ENCODE measurements at regions not wholly inside any gene's neighbourhood (a gene's known extent, or its start where the extent isn't known, plus 50 kb on each side); places are given as distances from the start of the nearest gene placed in this dataset.
"Not testable (repeated sequence)": the region's sequence is repeated elsewhere in the genome, so short reads cannot be mapped to it uniquely, and the experiment has no call there.

DNA sequence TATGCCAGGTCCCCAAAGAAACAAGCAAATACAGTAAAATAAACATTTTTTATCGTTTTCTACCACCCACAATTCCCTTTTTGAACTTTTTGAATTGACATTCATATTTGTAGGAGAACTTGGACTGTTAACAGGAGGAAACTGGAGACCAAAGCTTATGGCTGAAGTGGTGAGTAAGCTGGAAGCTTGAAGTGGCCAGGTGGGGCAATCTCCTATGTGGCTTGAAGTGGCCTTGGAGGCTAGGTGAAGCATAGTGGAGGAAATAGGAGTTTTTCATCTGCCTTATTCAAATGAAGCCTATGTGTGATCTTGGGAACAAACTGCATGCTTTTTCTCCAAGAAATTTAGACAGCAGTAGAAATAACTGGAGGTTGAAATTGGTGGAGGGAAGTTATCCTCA, 962.9 kb upstream of the FANCL start:
- DNase-seq (ENCODE audit: low read depth, low spot score), result no peak

DNA sequence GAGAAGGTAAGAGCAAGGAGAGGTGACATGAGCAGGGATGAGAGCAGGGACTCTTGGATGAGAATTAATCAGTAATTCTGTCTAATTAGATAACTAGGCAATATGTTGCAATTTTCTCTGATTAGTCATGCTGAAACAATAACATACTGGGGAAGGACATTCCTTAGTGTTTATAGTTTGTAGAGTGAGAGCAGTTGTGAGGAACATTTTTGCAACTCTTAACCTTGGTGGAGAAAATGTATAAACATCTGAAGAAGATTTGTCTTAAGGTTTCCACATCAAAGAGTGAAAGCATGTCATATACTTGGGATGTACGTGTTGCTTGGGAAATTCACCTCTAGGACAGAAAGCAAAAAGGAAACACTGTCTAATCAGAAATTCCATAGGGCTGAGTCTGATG, 955.4 kb upstream of the FANCL start:
- DNase-seq (ENCODE audit: low read depth, low spot score), result no peak

DNA sequence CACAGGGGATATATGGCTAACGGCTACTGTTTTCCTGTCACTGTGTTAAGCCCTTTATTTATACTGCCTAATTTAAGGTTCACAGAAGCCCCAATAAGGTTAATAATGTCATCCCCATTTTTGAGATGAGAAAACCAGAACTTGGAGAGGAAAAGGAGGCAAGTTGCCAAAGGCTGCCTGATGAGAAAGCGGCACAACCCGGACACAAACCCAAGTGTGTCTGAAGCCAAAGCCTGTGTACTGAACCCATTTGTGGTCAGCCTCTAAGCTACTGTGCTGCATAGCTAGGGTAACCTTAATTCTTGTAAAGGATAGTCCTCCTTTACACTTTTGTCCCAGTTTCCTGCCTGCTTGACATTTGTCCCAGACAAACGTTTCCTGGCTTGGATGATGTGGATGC, 954.7 kb upstream of the FANCL start:
- DNase-seq (ENCODE audit: low read depth, low spot score), result no peak

DNA sequence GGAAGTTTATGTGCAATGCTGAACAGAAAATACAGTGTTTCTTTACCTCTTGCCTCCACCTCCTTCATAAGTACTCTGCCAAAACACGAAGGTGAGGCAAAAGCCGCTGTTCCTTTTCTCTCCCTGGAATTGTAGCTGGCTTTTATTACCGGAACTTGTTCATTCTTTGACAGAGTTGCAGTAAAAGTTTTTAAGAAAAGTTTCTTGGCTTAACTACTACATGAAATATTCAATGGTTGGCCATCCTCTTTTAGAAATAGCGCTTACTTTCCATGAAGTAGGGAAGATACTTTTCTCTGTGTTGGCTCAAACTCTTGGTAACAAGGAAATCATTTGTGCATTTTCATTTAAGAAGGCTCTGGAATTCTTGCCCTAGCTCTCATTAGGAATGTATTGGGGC, 950.7 kb upstream of the FANCL start:
- no peak for DNase-seq (ENCODE audit: low read depth, low spot score)

DNA sequence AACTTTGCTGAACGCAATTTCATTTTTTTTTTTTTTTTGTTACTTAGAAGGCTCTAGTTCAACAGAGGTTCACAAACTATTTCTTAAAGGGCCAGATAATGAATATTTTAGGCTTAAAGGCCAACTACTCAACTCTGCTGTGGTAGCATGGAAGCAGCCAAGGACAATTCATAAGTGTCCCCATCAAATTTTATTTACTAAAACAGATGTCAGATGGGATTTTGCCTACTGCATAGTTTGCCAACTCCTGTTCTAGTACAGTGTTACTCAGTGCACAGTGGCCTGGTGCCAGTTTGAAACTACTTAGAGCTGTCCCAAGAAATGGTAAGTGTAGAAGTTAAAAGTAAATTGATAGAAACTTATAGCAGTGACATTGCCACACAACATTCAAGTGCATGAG, 949.4 kb upstream of the FANCL start:
- DNase-seq (ENCODE audit: low read depth, low spot score), result no peak

DNA sequence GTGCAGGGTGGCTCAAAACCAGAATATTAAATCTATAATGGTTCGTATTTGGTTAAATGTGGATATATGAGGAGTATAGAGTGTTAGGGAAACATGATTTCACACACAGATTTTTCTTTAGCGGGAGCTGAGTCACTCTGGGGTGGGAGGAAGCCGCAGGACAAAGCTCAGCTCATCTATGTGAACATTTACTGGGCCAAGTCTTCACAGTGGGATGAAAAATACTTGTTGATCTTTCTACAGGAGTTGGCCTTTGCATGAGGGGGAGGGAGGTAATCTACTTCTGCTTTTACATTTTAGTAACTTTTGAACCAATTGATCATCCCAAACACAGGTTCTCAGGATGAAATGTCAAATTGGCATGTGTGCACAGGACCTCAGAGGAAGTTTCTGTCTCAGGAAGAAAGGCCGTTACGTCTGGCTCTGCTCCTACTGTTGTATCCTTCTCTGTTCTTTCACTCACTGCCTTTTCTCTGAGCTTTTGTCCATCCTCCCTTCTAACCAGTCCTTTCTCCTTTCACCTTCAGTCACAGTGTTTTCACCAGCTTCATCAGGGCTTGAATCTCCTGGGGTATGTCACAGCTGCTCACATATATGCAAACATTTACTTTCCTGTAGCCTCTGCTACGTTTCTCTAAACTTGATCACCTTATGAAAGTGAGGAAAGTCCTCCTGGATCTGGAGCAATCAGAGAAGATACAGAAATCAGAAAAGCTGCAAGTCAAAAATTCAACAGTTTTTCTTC, 943.3 kb upstream of the FANCL start:
- DNase-seq (ENCODE audit: low read depth, low spot score), result no peak

- no peak for DNase-seq (ENCODE audit: low read depth, low spot score)
These were observed 941.9 kb upstream of the FANCL start for GRCh38 chr2:59183070-59183469.

- DNase-seq (ENCODE audit: low read depth, low spot score), result peak; percentile 50
These were observed 941.1 kb upstream of the FANCL start for GRCh38 chr2:59182249-59182648.

DNA sequence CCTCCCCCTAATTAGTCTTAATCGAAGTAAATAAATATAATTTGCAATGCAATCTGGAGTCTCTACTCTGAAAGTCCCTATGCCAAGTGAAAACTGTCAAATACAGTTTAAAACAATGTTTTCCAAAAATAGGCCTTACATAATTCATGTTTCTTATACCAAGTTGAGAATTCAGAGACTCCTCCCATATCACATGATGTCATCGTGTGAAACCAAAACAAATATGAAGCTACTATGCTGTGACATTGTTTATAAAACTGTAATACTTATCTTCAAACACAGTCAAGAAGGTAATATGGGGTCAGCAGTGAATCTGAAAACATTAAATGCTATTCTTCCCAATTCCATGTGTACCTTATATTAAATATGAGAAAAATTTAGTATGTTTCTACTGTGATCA, 940.2 kb upstream of the FANCL start:
- DNase-seq (ENCODE audit: low read depth, low spot score), result no peak

DNA sequence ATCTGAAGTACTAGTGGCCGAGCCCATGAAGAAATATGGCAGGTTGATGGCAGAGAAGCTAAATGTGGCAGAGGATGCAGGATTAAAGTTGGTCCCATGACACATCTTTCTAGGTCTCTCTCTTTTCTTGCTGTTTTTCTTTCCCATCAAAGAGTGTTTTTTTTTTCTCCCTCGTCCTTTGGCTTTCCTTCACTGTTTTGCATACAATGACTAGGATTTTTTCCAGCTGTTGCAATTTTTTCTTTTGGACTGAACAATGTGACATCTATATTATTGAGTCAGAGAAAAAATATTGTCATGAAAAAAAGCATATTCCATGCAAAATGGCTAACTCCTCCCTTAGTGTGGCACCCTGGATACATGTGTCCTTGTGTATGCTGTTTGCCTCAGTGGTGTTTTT, 939.5 kb upstream of the FANCL start:
- DNase-seq (ENCODE audit: low read depth, low spot score), result no peak

DNA sequence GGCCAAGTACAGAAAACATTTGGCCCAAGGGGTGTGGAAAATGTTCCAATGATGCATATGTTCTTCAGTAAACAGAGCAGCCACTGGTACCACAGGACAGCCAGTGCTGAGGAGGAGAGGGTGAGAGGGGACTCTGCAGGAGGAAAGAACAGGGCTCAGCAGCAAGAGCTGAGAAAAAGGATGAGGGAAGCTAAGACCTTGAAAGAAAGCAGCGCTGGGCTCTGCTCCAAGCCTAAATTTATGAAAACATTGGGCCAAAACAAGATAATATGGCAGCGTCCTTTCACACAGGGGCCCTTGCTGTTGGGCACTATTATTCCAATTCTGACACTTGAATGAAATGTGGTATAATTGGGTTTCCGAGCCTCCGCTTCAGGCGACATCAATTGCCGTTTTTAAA, 939.0 kb upstream of the FANCL start:
- DNase-seq (ENCODE audit: low read depth, low spot score), result no peak

- no peak for DNase-seq (ENCODE audit: low read depth, low spot score)
These were observed 936.6 kb upstream of the FANCL start for GRCh38 chr2:59177748-59178147.

DNA sequence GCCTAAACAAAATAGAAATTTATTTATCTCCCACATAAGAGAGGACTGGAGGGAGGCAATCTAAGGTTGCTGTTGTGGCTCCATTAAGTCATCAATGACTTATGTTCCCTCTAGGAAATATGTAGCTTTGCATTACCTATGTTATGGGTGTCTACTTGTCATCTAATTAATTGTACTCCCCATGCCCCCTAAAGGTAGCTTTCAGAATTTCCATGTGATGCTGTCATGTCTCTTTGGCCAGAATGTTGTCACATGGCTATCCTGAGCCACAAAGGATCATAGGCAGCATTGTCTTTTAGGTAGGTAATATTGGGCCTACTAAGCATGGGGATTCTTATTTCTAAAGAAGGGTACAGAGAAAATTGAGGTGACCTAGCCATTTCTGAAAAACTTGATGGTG, 935.6 kb upstream of the FANCL start:
- DNase-seq (ENCODE audit: low read depth, low spot score), result no peak

- no peak for DNase-seq (ENCODE audit: low read depth, low spot score)
These were observed 933.6 kb upstream of the FANCL start for GRCh38 chr2:59174536-59175243.

GRCh38 chr2:59173325-59173724, 932.2 kb upstream of the FANCL start:
- DNase-seq (ENCODE audit: low read depth, low spot score), result no peak

- DNase-seq (ENCODE audit: low read depth, low spot score), result no peak
These were observed 929.9 kb upstream of the FANCL start for GRCh38 chr2:59171019-59171418.

- DNase-seq (ENCODE audit: low read depth, low spot score), result no peak
These were observed 927.6 kb upstream of the FANCL start for GRCh38 chr2:59168766-59169165.

DNA sequence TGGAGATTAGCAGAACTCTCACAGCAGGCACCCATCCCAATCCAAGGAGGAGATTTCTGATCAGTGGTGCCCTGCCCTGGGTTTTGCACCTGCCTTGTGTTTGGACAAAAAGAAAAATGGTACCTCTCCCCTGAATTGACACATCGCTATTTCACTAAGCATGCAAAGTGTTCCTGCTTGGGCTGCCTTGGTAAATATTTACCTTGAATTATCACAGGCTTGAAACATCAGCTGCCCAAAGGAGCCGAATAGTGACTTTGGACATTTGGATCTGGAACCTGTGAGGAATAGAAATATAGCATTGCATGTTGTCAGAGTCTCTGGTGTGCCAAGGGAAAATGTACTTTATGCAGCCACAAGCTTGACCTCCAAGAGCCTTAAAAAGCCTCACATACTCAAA, 926.4 kb upstream of the FANCL start:
- no peak for DNase-seq (ENCODE audit: low read depth, low spot score)

GRCh38 chr2:59157908-59158307, 916.8 kb upstream of the FANCL start:
- not testable (repeated sequence) for DNase-seq (ENCODE audit: low read depth, low spot score)

- no peak for DNase-seq (ENCODE audit: low read depth, low spot score)
These were observed 910.7 kb upstream of the FANCL start for GRCh38 chr2:59151805-59152204.

DNA sequence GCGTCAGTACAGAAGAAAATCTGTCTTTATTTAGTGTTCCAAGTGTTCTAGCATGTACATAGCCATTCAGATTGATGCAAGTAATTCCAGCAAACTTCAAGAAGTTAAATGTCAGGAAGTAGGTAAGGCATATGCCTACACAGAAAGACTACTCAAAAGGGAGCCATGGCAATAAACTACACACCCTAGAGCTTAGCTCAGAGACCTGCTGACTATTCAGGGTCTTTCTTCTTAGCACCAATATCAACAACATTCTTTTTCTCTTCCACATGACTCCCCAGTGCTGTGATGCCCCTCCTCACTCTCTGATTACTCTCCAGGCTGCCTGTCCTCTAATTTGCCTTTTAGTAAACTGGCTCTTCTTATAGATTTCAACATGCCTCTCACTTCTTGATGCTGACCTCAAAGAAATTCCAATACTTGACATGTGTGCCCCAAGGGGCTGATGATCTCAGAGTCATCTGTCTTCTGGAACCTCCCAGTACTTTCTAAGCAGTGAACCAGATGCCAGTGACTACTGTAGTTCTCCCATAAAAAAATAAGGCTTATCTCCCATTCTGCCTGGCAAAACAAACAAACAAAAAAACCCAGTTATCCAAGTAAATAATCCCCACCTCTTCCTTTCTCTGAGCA, 909.2 kb upstream of the FANCL start:
- no peak for DNase-seq (ENCODE audit: low read depth, low spot score)

GRCh38 chr2:59149271-59149670, 908.1 kb upstream of the FANCL start:
- no peak for DNase-seq (ENCODE audit: low read depth, low spot score)

DNA sequence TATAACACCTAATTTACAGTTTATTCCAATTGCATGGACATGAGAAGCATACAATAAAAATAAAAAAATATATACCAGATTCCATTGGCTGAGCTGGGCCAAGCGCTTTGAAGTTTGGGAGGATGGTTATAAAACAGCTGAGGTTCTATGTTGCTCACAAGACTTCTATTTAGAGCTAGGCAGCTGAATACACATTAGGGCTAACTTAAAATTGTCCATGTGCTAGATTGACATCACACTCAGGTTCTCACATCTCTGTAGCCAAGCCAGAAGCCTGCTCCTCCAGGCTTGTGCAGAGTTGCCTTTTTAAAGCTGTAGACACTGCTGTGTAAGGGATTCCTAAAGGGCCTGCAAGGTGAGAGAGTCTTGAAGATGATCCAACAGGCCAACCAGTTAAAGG, 871.1 kb upstream of the FANCL start:
- DNase-seq (ENCODE audit: low read depth, low spot score), result no peak

All from iPS DF 19.7 (cell line).